GM12878 (cell line): ENCODE measurements at regions not wholly inside any gene's neighbourhood (a gene's known extent, or its start where the extent isn't known, plus 50 kb on each side); places are given as distances from the start of the nearest gene placed in this dataset.

ENCODE experiments used
- BCL11A ChIP-seq: IDR thresholded peaks from 2 replicates; pipeline ENCODE4 v1.6.1; 2011; ENCODE audit warnings: low read depth, low read length
- EZH2 ChIP-seq: IDR thresholded peaks from 2 replicates; pipeline ENCODE4 v1.6.1; 2012; ENCODE audit warnings: low read depth, mild to moderate bottlenecking, control low read depth, inconsistent platforms, low read length, borderline replicate concordance; ENCODE audit not compliant: control insufficient read depth
- FOS ChIP-seq: IDR thresholded peaks from 3 replicates; pipeline ENCODE4 v1.6.1; 2011; ENCODE audit warnings: borderline replicate concordance; ENCODE audit not compliant: insufficient read length; ENCODE audit errors: extremely low read depth
- KDM1A ChIP-seq: fragments of 200-600 bp; sonication (generic); IDR thresholded peaks from 2 replicates; pipeline ENCODE4 v1.6.1; 2016; ENCODE audit warnings: borderline replicate concordance
- KLF5 ChIP-seq: fragments of 450-650 bp; IDR thresholded peaks from 2 replicates; pipeline ENCODE4 v1.6.1; 2014; ENCODE audit warnings: mild to moderate bottlenecking; ENCODE audit not compliant: partially characterized antibody
- MEF2B ChIP-seq: fragments of 450-650 bp; IDR thresholded peaks from 2 replicates; pipeline ENCODE4 v1.6.1; 2018; ENCODE audit warnings: mild to moderate bottlenecking, moderate library complexity; ENCODE audit not compliant: partially characterized antibody, poor library complexity, severe bottlenecking
- NR2C2 ChIP-seq: IDR thresholded peaks from 2 replicates; pipeline ENCODE4 v1.6.1; 2011; ENCODE audit warnings: borderline replicate concordance, low read depth; ENCODE audit not compliant: control insufficient read depth, insufficient read length
- POLR2AphosphoS2 ChIP-seq: IDR thresholded peaks from 2 replicates; pipeline ENCODE4 v1.6.1; 2011; ENCODE audit warnings: low read depth, mild to moderate bottlenecking, low read length, improper control_type of control experiment, moderate library complexity
- RAD21 ChIP-seq: IDR thresholded peaks from 2 replicates; pipeline ENCODE4 v1.6.1; 2011; ENCODE audit warnings: mild to moderate bottlenecking, low read depth, low read length, moderate library complexity; ENCODE audit not compliant: insufficient read depth
- STAT1 ChIP-seq: fragments of 450-650 bp; conservative IDR thresholded peaks from 2 replicates; pipeline ENCODE4 v1.6.1; 2014; ENCODE audit warnings: antibody characterized with exemption, mild to moderate bottlenecking
- TARDBP ChIP-seq: IDR thresholded peaks from 2 replicates; pipeline ENCODE4 v1.6.1; 2016; ENCODE audit warnings: borderline replicate concordance
- ZBED1 ChIP-seq: IDR thresholded peaks from 2 replicates; pipeline ENCODE4 v1.6.1; 2016; ENCODE audit warnings: borderline replicate concordance
- TF ChIP-seq, protein P1 (sequence below): IDR thresholded peaks from 2 replicates; pipeline ENCODE4 v1.6.1; 2011; ENCODE audit warnings: low read depth, mild to moderate bottlenecking, low read length, moderate library complexity, borderline replicate concordance; ENCODE audit errors: extremely low read depth
- TF ChIP-seq, protein P2 (sequence below): fragments of 450-650 bp; IDR thresholded peaks from 2 replicates; pipeline ENCODE4 v1.6.1; 2016; ENCODE audit warnings: mild to moderate bottlenecking
- TF ChIP-seq, protein P3 (sequence below): fragments of 450-650 bp; IDR thresholded peaks from 2 replicates; pipeline ENCODE4 v1.6.1; 2017; ENCODE audit warnings: mild to moderate bottlenecking, low read depth, inconsistent platforms; ENCODE audit not compliant: poor library complexity, severe bottlenecking
- TF ChIP-seq, protein P4 (sequence below): fragments of 450-650 bp; formaldehyde crosslinking; IDR thresholded peaks from 2 replicates; pipeline ENCODE4 v1.4.0; 2022; ENCODE audit warnings: mild to moderate bottlenecking, moderate library complexity
- TF ChIP-seq, protein P5 (sequence below): fragments of 450-650 bp; formaldehyde crosslinking; IDR thresholded peaks from 2 replicates; pipeline ENCODE4 v1.4.0; 2020; ENCODE audit warnings: mild to moderate bottlenecking, moderate library complexity

DNA sequence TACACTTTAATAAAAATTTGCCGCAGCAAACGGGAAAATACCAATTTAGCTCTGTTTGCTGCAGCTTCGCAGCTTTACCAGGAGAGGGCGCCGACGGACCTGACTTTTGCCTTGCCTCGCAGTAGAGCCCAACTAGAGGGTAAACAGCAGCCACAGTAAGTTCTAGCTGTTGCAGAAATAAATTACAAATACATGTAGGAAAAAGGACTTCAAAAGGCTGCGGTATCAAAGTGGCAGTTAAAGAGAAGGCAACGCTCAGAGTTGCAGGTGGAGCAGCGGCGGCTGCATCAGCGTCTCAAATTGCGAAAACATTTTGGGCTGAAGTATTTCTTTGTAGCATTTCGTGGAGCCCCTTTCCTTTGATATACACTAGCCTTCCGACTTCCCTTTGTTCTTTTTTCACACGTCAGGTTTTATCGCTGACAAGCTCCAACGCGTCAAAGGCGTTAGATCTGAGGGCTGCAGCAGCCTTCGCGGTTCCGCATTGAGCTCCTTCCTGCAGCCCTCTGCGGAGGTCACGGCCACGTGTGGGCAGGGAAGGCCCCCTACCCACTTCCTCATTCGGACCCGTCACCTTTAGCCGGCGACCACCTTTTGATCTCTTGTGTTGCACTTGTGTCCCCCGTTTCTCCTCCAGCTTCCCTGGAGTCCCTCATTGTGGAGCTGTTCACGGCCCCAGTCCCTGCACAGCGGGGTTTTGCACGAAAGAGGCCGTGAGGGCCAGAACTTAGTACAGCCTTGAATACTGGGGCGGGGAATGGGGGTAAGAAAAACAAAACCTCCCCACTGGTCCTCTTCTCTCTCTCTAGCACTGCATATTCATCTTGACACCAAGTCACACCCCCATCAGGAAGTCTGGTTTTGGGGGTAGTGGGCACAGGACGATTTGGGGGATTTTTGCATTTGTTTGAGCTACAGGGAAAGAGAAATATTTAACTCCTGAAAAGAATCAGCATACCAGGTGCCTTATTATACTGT is 72.8 kb downstream of the S1PR1 start (continued):
- TF ChIP-seq BCL11A = no peak; the same call in 1 of the 2 replicates
- peak; percentile 58 for TF ChIP-seq KLF5
- TF ChIP-seq RAD21 = peak; percentile 88
- TF ChIP-seq MEF2B = peak; percentile 81
- TF ChIP-seq POLR2AphosphoS2 = 0 out of 2 replicates have a peak, but pooled peaks have one; percentile 45
- TF ChIP-seq, protein P1, sequence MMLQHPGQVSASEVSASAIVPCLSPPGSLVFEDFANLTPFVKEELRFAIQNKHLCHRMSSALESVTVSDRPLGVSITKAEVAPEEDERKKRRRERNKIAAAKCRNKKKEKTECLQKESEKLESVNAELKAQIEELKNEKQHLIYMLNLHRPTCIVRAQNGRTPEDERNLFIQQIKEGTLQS = no peak
- TF ChIP-seq, protein P2, sequence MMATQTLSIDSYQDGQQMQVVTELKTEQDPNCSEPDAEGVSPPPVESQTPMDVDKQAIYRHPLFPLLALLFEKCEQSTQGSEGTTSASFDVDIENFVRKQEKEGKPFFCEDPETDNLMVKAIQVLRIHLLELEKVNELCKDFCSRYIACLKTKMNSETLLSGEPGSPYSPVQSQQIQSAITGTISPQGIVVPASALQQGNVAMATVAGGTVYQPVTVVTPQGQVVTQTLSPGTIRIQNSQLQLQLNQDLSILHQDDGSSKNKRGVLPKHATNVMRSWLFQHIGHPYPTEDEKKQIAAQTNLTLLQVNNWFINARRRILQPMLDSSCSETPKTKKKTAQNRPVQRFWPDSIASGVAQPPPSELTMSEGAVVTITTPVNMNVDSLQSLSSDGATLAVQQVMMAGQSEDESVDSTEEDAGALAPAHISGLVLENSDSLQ = peak; percentile 77
- TF ChIP-seq, protein P3, sequence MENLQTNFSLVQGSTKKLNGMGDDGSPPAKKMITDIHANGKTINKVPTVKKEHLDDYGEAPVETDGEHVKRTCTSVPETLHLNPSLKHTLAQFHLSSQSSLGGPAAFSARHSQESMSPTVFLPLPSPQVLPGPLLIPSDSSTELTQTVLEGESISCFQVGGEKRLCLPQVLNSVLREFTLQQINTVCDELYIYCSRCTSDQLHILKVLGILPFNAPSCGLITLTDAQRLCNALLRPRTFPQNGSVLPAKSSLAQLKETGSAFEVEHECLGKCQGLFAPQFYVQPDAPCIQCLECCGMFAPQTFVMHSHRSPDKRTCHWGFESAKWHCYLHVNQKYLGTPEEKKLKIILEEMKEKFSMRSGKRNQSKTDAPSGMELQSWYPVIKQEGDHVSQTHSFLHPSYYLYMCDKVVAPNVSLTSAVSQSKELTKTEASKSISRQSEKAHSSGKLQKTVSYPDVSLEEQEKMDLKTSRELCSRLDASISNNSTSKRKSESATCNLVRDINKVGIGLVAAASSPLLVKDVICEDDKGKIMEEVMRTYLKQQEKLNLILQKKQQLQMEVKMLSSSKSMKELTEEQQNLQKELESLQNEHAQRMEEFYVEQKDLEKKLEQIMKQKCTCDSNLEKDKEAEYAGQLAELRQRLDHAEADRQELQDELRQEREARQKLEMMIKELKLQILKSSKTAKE = peak; percentile 19
- TF ChIP-seq EZH2 = no peak
- no peak; the same call in 1 of the 2 replicates for TF ChIP-seq TARDBP
- no peak for TF ChIP-seq FOS
- no peak for TF ChIP-seq KDM1A
- no peak for TF ChIP-seq NR2C2
- TF ChIP-seq, protein P4, sequence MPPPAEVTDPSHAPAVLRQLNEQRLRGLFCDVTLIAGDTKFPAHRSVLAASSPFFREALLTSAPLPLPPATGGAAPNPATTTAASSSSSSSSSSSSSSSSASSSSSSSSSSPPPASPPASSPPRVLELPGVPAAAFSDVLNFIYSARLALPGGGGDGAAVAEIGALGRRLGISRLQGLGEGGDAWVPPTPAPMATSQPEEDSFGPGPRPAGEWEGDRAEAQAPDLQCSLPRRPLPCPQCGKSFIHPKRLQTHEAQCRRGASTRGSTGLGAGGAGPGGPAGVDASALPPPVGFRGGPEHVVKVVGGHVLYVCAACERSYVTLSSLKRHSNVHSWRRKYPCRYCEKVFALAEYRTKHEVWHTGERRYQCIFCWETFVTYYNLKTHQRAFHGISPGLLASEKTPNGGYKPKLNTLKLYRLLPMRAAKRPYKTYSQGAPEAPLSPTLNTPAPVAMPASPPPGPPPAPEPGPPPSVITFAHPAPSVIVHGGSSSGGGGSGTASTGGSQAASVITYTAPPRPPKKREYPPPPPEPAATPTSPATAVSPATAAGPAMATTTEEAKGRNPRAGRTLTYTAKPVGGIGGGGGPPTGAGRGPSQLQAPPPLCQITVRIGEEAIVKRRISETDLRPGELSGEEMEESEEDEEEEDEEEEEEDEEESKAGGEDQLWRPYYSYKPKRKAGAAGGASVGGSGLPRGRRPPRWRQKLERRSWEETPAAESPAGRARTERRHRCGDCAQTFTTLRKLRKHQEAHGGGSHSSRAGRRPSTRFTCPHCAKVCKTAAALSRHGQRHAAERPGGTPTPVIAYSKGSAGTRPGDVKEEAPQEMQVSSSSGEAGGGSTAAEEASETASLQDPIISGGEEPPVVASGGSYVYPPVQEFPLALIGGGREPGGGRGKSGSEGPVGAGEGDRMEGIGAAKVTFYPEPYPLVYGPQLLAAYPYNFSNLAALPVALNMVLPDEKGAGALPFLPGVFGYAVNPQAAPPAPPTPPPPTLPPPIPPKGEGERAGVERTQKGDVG (CRISPR knock-in tag) = no peak
- TF ChIP-seq, protein P5, sequence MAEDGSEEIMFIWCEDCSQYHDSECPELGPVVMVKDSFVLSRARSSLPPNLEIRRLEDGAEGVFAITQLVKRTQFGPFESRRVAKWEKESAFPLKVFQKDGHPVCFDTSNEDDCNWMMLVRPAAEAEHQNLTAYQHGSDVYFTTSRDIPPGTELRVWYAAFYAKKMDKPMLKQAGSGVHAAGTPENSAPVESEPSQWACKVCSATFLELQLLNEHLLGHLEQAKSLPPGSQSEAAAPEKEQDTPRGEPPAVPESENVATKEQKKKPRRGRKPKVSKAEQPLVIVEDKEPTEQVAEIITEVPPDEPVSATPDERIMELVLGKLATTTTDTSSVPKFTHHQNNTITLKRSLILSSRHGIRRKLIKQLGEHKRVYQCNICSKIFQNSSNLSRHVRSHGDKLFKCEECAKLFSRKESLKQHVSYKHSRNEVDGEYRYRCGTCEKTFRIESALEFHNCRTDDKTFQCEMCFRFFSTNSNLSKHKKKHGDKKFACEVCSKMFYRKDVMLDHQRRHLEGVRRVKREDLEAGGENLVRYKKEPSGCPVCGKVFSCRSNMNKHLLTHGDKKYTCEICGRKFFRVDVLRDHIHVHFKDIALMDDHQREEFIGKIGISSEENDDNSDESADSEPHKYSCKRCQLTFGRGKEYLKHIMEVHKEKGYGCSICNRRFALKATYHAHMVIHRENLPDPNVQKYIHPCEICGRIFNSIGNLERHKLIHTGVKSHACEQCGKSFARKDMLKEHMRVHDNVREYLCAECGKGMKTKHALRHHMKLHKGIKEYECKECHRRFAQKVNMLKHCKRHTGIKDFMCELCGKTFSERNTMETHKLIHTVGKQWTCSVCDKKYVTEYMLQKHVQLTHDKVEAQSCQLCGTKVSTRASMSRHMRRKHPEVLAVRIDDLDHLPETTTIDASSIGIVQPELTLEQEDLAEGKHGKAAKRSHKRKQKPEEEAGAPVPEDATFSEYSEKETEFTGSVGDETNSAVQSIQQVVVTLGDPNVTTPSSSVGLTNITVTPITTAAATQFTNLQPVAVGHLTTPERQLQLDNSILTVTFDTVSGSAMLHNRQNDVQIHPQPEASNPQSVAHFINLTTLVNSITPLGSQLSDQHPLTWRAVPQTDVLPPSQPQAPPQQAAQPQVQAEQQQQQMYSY (CRISPR knock-in tag) = no peak
- no peak; the same call in 1 of the 2 replicates for TF ChIP-seq STAT1
- peak; percentile 14; the same call in 1 of the 2 replicates for TF ChIP-seq ZBED1
